ENCODE measurements at regions not wholly inside any gene's neighbourhood (a gene's known extent, or its start where the extent isn't known, plus 50 kb on each side); places are given as distances from the start of the nearest gene placed in this dataset.
A peak's percentile ranks its signal among the peaks of the same experiment; 100 is the strongest.

DNA sequence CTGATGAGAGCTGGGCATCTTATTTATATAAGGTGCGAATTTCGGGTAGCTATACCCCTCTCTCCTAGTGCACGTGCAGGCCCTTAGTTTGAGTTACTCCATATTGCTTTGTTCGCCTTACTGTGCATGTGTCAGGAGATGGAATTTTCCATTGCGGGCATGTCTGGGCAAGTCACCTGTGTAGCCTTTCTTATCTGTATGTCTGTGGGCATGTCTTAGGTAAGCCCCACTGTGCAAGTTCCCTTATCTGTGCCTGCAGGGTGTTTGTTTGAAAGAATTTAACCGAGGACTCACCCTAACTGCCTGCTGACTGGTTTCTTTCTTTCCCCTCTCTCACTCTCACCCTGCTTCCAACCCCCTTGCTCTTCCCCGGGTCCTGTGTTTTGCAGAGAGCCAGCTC lies 140.7 kb upstream of the RANBP3L start:
- peak overlapping the region; percentile 24; the same call in 1 of the 2 replicates for H3K27ac ChIP-seq
- no peak for TF ChIP-seq ZFX (IDR thresholded peaks at IDR 0.05)
- TF ChIP-seq, protein P1, sequence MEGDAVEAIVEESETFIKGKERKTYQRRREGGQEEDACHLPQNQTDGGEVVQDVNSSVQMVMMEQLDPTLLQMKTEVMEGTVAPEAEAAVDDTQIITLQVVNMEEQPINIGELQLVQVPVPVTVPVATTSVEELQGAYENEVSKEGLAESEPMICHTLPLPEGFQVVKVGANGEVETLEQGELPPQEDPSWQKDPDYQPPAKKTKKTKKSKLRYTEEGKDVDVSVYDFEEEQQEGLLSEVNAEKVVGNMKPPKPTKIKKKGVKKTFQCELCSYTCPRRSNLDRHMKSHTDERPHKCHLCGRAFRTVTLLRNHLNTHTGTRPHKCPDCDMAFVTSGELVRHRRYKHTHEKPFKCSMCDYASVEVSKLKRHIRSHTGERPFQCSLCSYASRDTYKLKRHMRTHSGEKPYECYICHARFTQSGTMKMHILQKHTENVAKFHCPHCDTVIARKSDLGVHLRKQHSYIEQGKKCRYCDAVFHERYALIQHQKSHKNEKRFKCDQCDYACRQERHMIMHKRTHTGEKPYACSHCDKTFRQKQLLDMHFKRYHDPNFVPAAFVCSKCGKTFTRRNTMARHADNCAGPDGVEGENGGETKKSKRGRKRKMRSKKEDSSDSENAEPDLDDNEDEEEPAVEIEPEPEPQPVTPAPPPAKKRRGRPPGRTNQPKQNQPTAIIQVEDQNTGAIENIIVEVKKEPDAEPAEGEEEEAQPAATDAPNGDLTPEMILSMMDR (conservative IDR thresholded peaks at IDR 0.05): no peak

DNA sequence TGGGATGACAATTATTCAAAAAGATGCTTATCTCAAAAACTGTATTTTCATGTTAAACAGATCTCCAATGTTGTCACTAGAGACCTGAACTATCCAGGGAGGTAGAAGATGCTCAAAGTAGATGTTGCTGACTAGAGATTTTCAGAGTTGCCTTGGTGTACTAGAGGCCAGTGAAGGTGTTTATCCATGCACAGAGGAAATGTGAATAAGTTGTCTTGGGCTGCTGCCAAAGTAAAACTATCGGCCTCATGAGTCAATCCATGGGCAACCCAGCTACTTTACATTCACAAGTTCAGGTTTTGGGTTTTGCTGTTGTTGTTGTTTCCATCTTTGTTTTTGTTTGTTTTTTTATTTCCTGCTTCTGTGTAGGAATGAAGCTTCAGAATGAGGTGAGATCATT lies 141.1 kb upstream of the RANBP3L start:
- peak overlapping the region; percentile 24; the same call in 1 of the 2 replicates for H3K27ac ChIP-seq
- no peak for TF ChIP-seq ZFX (IDR thresholded peaks at IDR 0.05)
- TF ChIP-seq, protein P1 (conservative IDR thresholded peaks at IDR 0.05): no peak

DNA sequence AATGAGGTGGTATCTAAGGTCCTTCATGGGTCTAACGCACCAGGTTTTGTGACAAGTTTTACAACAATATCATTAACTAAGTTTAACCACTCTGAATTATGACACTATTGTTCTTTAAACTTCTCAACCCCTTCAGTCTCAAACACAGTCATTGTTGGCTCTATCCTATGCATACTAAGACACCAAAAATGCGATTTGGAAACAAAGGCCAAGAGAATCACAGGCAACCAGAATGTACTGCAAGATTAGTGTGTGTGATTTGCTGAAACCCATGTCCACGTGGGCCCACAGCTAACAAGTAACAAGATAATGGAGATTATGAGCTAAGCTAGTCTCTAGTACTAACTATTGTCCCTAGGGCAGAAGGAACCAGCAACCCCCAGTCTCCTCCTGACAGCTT lies 142.2 kb upstream of the RANBP3L start:
- TF ChIP-seq, protein P1 (conservative IDR thresholded peaks at IDR 0.05): no peak
- TF ChIP-seq ZFX (IDR thresholded peaks at IDR 0.05): no peak
- H3K27ac ChIP-seq: peak overlapping the region; percentile 79

DNA sequence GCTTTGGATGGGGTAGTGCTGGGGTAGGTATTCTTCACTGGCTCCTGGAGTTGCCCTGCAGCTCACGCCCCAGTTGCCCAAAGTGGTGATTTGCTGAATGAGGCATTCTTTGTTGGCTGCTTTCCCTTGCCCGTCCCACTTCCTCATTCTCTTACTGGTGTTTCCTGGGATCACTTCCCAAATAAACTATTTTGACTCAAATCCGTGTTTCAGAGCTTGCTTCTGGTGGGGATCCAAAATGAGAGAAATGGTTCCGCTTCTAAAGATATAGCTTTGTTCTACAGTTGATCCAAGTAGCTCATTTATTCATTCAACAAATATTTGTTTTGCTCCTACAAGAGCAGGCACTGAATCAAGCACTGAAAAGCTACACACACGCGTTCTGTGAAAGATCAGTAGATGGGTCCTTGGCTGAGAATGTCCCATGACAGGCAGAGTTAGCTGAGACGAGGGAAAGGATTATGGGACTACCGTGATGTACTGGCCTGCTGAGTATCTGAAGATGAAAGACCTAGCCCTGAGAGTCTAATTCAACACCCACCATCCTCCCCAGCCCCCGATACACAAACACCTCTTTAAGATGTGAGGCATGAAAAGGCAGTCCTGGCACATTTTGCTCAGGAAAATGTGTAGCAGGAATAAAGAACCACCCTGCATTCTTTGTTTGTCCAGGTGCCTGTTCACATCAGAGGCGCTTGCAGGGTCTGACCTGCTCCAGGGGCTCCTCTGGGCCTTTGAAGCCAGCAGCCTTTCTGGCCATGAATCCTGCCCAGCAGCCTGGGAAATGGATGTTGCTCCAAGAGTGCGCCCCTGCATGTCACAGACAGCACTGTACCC lies 143.1 kb upstream of the RANBP3L start:
- TF ChIP-seq, protein P1 (conservative IDR thresholded peaks at IDR 0.05): no peak
- no peak for TF ChIP-seq ZFX (IDR thresholded peaks at IDR 0.05)
- H3K27ac ChIP-seq: peak overlapping the region; percentile 79

DNA sequence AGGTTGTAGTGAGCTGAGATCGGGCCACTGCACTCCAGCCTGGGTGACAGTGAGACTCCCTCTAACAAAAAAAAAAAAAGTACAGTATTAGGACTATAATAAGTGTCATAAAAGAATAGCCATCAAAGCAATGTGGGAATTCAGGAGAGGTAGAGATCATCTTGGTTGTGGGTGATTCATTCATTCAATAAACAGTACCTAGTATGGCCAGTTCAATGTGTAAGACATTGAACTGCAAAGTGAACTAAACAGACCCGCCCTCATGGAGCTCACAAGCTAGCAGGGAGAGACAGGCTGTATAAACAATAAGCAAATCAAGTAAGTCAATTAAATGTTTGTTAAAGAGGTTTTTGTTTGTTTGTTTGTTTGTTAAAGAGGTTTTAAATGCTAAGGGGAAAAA lies 146.1 kb upstream of the RANBP3L start:
- no peak overlapping the region for H3K27ac ChIP-seq
- no peak for TF ChIP-seq ZFX (IDR thresholded peaks at IDR 0.05)
- TF ChIP-seq, protein P1 (conservative IDR thresholded peaks at IDR 0.05): no peak

DNA sequence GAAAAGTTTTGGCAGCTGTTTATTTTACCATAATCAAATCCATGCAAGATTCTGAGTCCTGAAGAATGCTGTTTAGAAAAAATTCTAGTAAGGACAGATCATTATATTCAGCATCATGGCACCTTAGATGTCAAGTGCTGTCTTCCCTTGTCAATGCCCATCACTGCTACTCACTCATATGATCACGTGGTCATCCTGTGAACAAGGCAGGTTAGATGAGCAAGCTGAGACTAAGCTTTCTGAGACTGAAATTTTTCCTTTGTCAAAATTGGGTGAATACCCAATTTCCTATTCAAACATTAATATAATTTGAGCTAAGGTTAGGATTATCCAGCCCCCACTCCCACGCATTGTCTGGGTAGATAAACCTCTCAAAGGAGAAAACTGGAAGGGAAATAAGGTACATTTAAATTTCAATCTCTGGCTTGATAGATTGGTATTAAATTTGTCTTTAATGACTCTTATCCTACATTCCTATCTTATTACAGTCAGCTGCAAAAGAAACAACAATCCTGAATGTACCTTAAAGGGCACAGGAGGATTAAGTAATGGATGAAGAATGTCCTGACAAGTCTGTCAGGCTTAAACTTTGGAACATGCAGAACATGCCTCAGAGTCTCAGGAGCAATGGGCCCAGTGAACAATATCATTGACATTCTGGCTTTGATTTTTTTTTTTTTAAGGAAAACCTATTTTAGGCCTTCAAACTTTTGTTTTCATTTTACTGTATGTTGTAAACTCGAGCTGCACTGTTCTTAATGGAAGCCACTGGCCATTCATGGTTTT lies 148.7 kb upstream of the RANBP3L start:
- TF ChIP-seq ZFX (IDR thresholded peaks at IDR 0.05): no peak
- TF ChIP-seq, protein P1 (conservative IDR thresholded peaks at IDR 0.05): no peak
- no peak overlapping the region for H3K27ac ChIP-seq
